Fibroblast of skin of right biceps (primary cell): ENCODE measurements at regions not wholly inside any gene's neighbourhood (a gene's known extent, or its start where the extent isn't known, plus 50 kb on each side); places are given as distances from the start of the nearest gene placed in this dataset.
"Not testable (repeated sequence)": the region's sequence is repeated elsewhere in the genome, so short reads cannot be mapped to it uniquely, and the experiment has no call there.

Experiments
- DNase-seq: peaks from one replicate; pipeline ENCODE4 v3.0.0-alpha.2; 2013

GRCh38 chr10:91091780-91092179 lies 128.7 kb upstream of the PCGF5 start:
- no peak for DNase-seq

- no peak for DNase-seq
Measured at GRCh38 chr10:91096274-91096673, 124.2 kb upstream of the PCGF5 start.

GRCh38 chr10:91097313-91097712 lies 123.2 kb upstream of the PCGF5 start:
- no peak for DNase-seq

GRCh38 chr10:91098021-91098420 lies 122.4 kb upstream of the PCGF5 start:
- DNase-seq = not testable (repeated sequence)

GRCh38 chr10:91103384-91104192 lies 116.9 kb upstream of the PCGF5 start:
- no peak for DNase-seq

GRCh38 chr10:91104193-91105041 lies 116.0 kb upstream of the PCGF5 start:
- DNase-seq = no peak

- DNase-seq = no peak
Measured at GRCh38 chr10:91105269-91105668, 115.2 kb upstream of the PCGF5 start.

- DNase-seq = no peak
Measured at GRCh38 chr10:91108820-91109219, 111.6 kb upstream of the PCGF5 start.

GRCh38 chr10:91111060-91111459 lies 109.4 kb upstream of the PCGF5 start:
- no peak for DNase-seq

- DNase-seq = no peak
Measured at GRCh38 chr10:91115618-91116390, 104.7 kb upstream of the PCGF5 start.

GRCh38 chr10:91117505-91117904 lies 103.0 kb upstream of the PCGF5 start:
- no peak for DNase-seq

- no peak for DNase-seq
Measured at GRCh38 chr10:91120348-91120747, 100.1 kb upstream of the PCGF5 start.

GRCh38 chr10:91123261-91123660 lies 97.2 kb upstream of the PCGF5 start:
- no peak for DNase-seq

GRCh38 chr10:91124016-91124415 lies 96.4 kb upstream of the PCGF5 start:
- no peak for DNase-seq

GRCh38 chr10:91126471-91126870 lies 94.0 kb upstream of the PCGF5 start:
- no peak for DNase-seq

GRCh38 chr10:91127341-91128082 lies 93.0 kb upstream of the PCGF5 start:
- DNase-seq = no peak

GRCh38 chr10:91135113-91135512 lies 85.3 kb upstream of the PCGF5 start:
- DNase-seq = no peak

- no peak for DNase-seq
Measured at GRCh38 chr10:91137011-91137643, 83.3 kb upstream of the PCGF5 start.

GRCh38 chr10:91137822-91138221 lies 82.6 kb upstream of the PCGF5 start:
- DNase-seq = no peak

- DNase-seq = peak; percentile 43
Measured at GRCh38 chr10:91140995-91141549, 79.4 kb upstream of the PCGF5 start.

GRCh38 chr10:91144961-91145360 lies 75.5 kb upstream of the PCGF5 start:
- DNase-seq = peak; percentile 38

GRCh38 chr10:91146146-91146545 lies 74.3 kb upstream of the PCGF5 start:
- peak; percentile 11 for DNase-seq
